Iris pigment epithelial cell (primary cell): ENCODE measurements at regions not wholly inside any gene's neighbourhood (a gene's known extent, or its start where the extent isn't known, plus 50 kb on each side); places are given as distances from the start of the nearest gene placed in this dataset.

Source experiments
- DNase-seq: peaks from one replicate; pipeline ENCODE4 v3.0.0-alpha.2; 2011; ENCODE audit warnings: low read depth

DNA sequence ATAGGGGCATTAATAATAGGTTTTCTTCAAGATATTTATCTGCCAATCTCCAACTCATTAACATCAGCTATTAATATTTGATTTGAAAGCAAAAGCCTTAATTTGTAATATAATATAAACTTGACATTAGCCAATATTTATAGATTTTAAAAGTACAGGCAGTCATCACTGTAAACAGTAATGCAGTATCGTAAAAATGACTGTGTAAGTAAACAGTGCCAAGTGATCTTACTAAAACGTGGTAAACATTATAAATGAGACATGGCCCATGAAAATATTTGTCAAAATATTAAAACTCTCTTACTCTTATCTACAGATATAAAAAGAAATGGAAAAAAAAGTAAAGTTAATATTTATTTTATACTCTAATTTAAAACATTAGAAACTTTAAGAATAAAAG, 101.6 kb upstream of the EPHA6 start:
- DNase-seq: no peak

DNA sequence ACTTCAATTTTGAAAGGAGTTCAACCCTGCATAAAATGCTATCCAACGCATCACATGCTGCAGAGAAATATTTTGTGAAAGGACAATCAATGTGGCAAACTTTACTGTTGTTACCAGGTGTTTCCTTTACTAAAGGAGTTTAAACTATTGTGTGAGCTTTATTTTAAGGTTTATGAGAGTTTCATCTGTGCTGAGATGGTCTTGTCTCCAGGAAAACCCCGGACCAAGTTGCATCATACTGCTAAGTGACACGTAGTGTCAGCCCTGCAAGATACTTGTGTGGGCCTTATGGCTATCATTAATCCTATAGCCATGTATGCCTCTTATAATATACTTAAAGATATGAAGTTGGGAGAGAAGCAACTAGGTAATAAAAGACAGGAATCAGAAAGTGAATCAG, 94.5 kb upstream of the EPHA6 start:
- no peak for DNase-seq

DNA sequence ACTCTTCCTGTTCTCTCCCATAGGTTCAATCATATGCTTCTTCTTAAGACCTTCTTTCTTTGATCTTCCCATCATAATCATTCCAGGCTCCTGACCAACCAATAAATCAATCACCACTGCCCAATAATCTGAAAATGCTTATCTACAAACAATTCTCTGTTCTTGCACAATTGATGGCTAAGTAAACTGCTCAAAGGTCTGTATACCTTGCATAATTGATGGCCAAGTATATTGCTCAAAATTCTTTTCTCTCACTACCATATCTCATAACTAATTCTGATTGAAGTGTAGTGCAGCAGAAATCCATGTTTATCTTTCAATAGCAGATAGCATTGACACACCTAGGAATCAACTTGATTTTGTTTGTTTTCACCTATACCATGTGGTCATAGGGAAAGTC, 83.4 kb upstream of the EPHA6 start:
- DNase-seq: no peak

DNA sequence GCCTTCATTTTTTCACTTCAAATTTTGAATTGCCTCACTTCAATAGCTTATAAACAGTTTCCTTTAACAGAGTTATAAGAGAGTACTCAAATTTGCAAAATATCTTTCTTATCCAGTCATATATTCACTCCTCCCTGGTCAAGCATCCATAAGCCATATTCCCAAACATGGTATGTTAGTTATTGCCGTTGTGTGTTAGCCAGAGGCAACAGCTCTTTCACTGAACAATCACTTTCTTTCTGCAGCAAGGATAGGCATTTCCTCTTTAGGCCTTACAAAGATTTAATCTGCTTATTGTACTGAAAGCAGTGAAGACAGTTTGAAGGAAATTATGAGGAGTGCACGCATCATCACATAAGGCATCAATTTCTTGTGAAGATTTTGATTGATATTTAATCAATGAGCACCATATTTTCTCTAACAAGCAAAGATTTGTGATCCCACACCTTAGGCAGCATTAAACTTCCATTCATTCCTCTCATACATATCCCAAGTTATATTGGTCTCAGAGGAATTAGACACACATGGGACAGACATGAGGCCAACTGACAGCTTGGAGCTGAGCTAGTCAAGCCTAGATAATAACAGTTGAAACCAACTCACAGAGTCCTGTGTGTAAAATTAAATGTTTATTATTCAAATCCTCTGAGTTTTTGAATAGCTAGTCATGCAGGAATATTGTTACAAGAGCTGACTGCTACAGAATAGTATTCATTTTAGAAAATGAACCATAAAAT, 80.0 kb upstream of the EPHA6 start:
- DNase-seq: no peak

DNA sequence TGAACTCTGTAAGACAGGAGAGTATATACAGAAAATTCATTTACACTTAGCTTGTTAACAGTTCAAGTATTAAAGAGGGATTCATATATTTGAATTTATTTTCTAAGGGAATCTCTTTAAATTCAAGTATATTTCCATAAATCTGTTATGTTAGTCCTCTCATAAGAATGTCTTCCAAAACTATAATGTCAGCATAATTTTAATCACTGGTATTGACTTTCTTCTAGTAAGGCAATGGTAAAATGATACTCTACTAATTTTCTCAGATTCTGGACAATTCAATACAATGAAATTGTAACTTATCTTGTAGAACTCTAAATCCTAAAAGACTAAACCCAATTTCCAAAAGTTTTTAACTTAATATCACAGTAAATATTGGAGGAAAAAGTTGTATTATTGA, 66.3 kb upstream of the EPHA6 start:
- DNase-seq: no peak

DNA sequence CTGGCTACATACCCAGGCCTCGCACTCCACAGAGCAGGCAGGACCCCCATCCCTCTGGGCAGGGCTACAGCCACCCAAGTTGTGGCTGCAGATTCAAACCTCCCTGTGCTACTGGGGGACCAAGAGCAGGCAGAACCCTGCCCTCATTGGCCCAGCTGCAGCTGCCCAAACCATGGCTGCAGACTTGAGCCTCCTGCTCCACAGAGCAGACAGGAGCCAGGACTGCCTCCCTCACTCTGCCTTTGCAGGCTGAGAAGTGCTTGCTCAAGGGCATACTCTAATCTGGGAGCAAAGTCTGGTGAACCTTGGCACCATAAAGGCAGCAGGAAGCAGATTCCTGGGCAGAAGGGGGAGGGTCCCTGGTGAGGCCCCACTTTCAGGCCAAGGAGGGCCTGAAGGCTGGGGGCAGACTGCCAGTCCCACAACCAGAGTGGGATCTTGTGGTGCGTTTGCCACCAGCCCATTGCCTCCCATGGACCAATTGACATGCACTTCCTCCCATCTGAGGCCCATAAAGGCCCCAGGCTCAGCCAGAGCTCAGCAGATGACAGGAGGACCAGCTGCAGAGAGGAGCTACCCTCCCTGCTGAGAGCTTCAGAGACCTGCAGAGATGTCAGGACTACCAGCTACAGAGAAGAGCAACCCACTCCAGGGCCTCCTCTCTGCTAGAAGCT, 64.2 kb upstream of the EPHA6 start:
- DNase-seq: no peak

DNA sequence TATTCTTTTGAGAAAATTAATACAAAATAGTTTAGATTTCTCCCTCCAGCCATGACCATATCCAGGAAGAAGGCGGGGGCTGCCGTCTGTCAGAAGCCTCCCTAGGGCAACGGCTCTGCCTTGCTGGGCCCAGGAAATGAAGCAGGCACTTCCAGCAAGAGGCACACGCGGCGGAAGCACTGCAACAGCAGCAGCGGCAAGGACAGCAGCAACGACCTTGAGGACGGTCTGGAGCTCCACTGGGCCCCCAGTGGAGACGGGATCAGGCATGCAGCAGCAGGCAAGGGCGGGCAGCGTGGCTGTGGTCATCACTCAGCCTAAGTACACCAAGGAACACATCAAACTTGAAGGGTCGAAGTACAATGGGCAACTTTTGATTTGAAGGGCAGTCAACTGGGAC, 61.3 kb upstream of the EPHA6 start:
- no peak for DNase-seq

DNA sequence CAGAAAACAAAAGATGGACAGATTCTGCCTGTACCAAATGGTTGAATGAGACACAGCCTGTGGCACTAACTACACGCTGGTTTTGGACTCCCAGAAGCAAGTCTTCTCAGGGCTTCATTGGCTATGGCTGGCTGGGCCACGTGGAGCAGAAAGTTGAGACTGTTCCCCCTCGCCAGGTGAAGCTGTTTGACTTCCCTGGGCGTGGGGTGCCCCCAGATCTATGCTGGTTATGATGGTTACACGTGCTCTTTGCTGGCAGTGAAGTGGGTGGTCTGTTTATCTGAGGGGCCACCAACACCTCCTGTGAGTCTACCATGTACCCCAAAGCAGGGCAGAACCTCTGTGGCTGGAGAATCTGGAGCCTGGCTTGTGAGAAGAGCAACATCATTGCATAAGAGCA, 60.3 kb upstream of the EPHA6 start:
- no peak for DNase-seq

DNA sequence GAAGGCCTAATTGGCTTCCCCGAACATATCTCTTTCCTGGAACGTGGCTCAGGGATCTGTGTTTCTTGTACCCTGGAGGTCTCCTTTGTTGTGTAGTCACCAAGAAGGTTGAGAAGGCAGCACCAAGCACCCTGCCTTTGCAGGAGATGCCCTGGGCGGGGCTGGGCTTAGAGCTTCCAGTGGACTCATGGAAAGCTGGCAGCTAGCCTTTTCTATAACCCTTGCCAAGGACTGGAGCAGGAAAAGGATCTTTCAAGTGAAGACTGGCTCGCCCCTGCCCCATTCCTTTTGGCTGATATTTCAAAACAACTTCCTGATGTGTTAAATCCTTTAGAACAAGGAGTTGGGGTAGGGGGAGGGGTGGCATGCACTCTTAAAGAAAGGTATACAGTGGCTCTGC, 58.9 kb upstream of the EPHA6 start:
- no peak for DNase-seq

DNA sequence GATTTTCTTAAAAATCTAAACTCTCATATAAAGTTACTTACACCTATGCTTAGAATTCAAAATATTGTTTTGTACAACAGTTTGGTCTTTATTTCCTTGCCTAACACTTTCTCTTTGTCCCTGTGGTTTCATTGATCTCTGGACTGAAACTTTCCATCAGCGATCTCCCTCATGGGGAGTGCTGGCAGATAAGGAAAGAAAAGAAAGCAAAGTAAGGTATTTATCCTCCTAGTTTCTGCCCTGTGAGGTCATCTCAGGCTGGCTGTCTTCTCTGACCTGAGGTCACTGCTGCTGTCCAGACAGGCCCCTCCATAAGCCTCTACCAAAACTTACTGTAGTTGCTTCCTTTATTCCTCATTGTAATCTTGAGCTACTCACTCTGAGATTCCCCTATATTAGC, 57.9 kb upstream of the EPHA6 start:
- no peak for DNase-seq

DNA sequence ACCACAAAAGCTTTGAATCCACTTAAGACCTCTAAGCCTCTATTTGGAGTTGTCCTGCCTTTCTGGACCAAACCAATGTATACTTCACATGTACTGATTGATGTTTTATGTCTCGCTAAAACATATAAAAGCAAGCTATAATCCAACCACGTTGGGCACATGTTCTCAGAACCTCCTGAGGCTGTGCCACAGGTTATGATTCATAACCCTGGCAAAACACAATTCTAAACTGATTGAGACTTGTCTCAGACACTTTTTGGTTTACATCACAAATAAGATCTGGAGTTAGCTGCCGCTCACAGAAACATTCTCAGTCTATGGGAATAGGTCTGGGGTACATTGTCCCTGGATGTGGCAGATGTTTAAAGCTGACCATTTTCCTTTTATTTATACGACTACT, 53.4 kb upstream of the EPHA6 start:
- DNase-seq: no peak
